GM18861 (cell line): ENCODE measurements at regions not wholly inside any gene's neighbourhood (a gene's known extent, or its start where the extent isn't known, plus 50 kb on each side); places are given as distances from the start of the nearest gene placed in this dataset.

ENCODE experiments used
- ATAC-seq: cut with Tn5 transposase; IDR thresholded peaks from one replicate; pipeline ENCODE4 v1.9.1; 2021; ENCODE audit not compliant: unreplicated experiment

- ATAC-seq = no peak
Observed at GRCh38 chr7:21084286-21084685, 297.6 kb upstream of the SP8 start.

GRCh38 chr7:21086688-21087087 is 300.0 kb upstream of the SP8 start:
- no peak for ATAC-seq

GRCh38 chr7:21089653-21090052 is 303.0 kb upstream of the SP8 start:
- ATAC-seq = no peak

- no peak for ATAC-seq
Observed at GRCh38 chr7:21092766-21093702, 306.3 kb upstream of the SP8 start.

GRCh38 chr7:21094589-21094988 is 307.9 kb upstream of the SP8 start:
- no peak for ATAC-seq

- ATAC-seq = peak; percentile 86
Observed at GRCh38 chr7:21099432-21099831, 312.7 kb upstream of the SP8 start.

GRCh38 chr7:21099955-21100354 is 313.3 kb upstream of the SP8 start:
- ATAC-seq = no peak

GRCh38 chr7:21101541-21101940 is 314.9 kb upstream of the SP8 start:
- ATAC-seq = no peak

- no peak for ATAC-seq
Observed at GRCh38 chr7:21103426-21104123, 316.9 kb upstream of the SP8 start.

GRCh38 chr7:21104124-21104500 is 317.4 kb upstream of the SP8 start:
- ATAC-seq = no peak

GRCh38 chr7:21106296-21106732 is 319.6 kb upstream of the SP8 start:
- ATAC-seq = no peak

- no peak for ATAC-seq
Observed at GRCh38 chr7:21107101-21107500, 320.4 kb upstream of the SP8 start.

GRCh38 chr7:21108182-21108581 is 319.7 kb upstream of the SP4 start:
- no peak for ATAC-seq

GRCh38 chr7:21113609-21114415 is 314.1 kb upstream of the SP4 start:
- ATAC-seq = peak; percentile 88

- no peak for ATAC-seq
Observed at GRCh38 chr7:21123586-21123985, 304.3 kb upstream of the SP4 start.

- ATAC-seq = no peak
Observed at GRCh38 chr7:21125297-21125696, 302.6 kb upstream of the SP4 start.

- ATAC-seq = no peak
Observed at GRCh38 chr7:21128062-21128817, 299.6 kb upstream of the SP4 start.

- ATAC-seq = no peak
Observed at GRCh38 chr7:21131897-21132296, 296.0 kb upstream of the SP4 start.

GRCh38 chr7:21134631-21135030 is 293.3 kb upstream of the SP4 start:
- no peak for ATAC-seq

GRCh38 chr7:21135437-21135836 is 292.4 kb upstream of the SP4 start:
- ATAC-seq = no peak

- no peak for ATAC-seq
Observed at GRCh38 chr7:21137640-21138039, 290.2 kb upstream of the SP4 start.
